ENCODE measurements at regions not wholly inside any gene's neighbourhood (a gene's known extent, or its start where the extent isn't known, plus 50 kb on each side); places are given as distances from the start of the nearest gene placed in this dataset.

GRCh38 chr18:42683094-42683493 is 432.4 kb downstream of the RIT2 start:
- no peak for TF ChIP-seq CTCF (IDR thresholded peaks at IDR 0.05)

- no peak for TF ChIP-seq CTCF (IDR thresholded peaks at IDR 0.05)
Observed at GRCh38 chr18:42689310-42689709, 426.2 kb downstream of the RIT2 start.

Measured in LNCAP (cell line).